ENCODE measurements at regions not wholly inside any gene's neighbourhood (a gene's known extent, or its start where the extent isn't known, plus 50 kb on each side); places are given as distances from the start of the nearest gene placed in this dataset.
"Not testable (repeated sequence)": the region's sequence is repeated elsewhere in the genome, so short reads cannot be mapped to it uniquely, and the experiment has no call there.

DNA sequence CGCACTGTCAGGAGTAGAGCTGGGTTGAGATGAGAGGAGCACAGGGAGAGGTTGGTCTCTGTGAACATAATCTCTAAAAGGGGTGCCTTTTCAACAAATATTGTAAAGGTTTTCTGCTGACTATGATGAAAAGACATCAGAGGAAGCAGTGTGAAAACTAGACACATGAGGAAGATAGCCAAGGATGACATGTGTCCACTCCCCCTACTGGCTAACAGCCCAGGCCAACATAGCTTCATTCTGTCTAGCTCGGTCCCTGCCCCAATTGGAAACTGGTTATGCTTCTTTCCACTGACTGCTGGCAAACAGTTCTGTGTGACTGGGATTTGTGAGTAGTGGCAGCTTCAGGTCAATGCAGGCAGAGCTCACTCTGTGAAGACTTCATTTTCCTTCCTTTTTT lies 115.4 kb upstream of the ESX1 start:
- TF ChIP-seq, protein P1, sequence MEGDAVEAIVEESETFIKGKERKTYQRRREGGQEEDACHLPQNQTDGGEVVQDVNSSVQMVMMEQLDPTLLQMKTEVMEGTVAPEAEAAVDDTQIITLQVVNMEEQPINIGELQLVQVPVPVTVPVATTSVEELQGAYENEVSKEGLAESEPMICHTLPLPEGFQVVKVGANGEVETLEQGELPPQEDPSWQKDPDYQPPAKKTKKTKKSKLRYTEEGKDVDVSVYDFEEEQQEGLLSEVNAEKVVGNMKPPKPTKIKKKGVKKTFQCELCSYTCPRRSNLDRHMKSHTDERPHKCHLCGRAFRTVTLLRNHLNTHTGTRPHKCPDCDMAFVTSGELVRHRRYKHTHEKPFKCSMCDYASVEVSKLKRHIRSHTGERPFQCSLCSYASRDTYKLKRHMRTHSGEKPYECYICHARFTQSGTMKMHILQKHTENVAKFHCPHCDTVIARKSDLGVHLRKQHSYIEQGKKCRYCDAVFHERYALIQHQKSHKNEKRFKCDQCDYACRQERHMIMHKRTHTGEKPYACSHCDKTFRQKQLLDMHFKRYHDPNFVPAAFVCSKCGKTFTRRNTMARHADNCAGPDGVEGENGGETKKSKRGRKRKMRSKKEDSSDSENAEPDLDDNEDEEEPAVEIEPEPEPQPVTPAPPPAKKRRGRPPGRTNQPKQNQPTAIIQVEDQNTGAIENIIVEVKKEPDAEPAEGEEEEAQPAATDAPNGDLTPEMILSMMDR (IDR thresholded peaks at IDR 0.05; ENCODE audit: low read depth, low read length, missing control alignments): peak; percentile 3
- no peak for DNase-seq (ENCODE audit: low read depth)
- in situ Hi-C loops (cut with HindIII; ENCODE audit: low sequenced_read_pairs): no loop called here
- no peak overlapping the region for H3K4me3 ChIP-seq (ENCODE audit: low read depth, low read length)

- in situ Hi-C loops (cut with HindIII; ENCODE audit: low sequenced_read_pairs); H3K4me3 ChIP-seq (ENCODE audit: low read depth, low read length); DNase-seq (ENCODE audit: low read depth): not testable (repeated sequence)
These were observed 106.0 kb upstream of the ESX1 start for GRCh38 chrX:104360774-104361173.

GRCh38 chrX:104359124-104359523 lies 104.4 kb upstream of the ESX1 start:
- in situ Hi-C loops (cut with HindIII; ENCODE audit: low sequenced_read_pairs): no loop called here
- TF ChIP-seq, protein P1 (IDR thresholded peaks at IDR 0.05; ENCODE audit: low read depth, low read length, missing control alignments): no peak

DNA sequence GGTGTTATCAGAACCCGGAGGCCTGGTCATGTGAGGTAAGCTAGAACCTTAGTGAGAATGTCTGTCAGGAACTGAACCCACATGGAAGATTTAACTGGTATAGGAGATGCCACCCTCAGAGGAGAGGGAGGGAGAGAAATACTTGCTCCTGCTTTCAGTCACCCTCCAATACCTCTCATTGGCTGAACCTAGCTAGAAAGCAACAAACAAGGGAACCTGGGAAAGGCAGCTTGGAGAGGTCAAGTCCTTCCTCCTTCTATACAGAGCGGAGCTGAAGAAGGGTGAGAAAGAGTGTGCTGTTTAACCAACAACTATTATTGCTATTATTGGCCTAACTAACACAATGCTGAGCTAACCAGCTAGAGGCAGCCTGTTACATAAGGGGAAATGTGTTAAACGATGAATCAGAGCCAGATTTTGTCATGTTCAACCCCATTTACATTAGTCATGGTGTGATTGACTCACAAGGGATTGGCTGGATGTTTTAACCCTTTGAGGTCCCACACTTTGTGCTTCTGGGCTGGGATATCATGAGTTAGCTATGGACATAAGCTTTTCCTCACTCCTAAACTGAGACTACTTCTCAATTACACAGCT lies 96.5 kb upstream of the ESX1 start:
- in situ Hi-C loops (cut with HindIII; ENCODE audit: low sequenced_read_pairs): no loop called here
- peak; percentile 35 for DNase-seq (ENCODE audit: low read depth)
- TF ChIP-seq, protein P1 (IDR thresholded peaks at IDR 0.05; ENCODE audit: low read depth, low read length, missing control alignments): no peak
- no peak overlapping the region for H3K4me3 ChIP-seq (ENCODE audit: low read depth, low read length)

More at GRCh38 chrX:104359124-104359523, 104.4 kb upstream of the ESX1 start:
- H3K4me3 ChIP-seq (ENCODE audit: low read depth, low read length): no peak overlapping the region
- DNase-seq (ENCODE audit: low read depth): no peak

GRCh38 chrX:104347860-104348259 lies 93.1 kb upstream of the ESX1 start:
- no peak for DNase-seq (ENCODE audit: low read depth)
- TF ChIP-seq, protein P1 (IDR thresholded peaks at IDR 0.05; ENCODE audit: low read depth, low read length, missing control alignments): no peak
- in situ Hi-C loops (cut with HindIII; ENCODE audit: low sequenced_read_pairs): no loop called here
- H3K4me3 ChIP-seq (ENCODE audit: low read depth, low read length): no peak overlapping the region

DNA sequence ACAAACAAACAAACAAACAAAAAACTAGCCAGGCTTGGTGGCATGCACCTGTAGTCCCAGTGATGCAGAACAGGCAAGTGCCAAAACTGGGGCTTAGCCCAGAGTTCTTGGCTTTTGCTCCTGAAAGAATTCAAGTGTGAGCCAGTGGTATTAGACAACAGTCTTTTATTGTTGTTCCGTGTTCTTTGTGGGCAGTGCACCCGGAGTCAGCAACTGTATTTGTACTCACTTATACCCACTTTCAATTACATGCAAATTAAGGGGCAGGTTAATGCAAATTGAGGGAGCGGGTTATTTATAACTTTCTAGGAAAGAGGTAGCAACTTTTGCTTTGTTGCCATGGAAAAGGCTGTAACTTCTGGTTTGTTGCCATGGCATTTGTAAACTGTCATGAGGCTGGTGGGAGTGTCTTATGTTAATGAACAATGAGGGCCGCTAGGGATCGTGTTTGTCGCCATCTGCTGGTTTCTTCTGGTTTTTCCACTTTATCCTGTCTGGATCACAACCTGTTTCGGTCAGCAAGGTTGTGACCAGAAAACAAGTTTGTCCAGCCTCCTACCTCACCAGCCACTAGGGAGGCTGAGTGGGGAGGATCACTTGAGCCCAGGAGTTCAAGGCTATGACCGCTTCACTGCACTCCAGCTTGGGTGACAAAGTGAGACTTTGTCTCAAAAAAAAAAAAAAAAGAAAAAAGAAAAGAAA lies 88.8 kb upstream of the ESX1 start:
- TF ChIP-seq, protein P1 (IDR thresholded peaks at IDR 0.05; ENCODE audit: low read depth, low read length, missing control alignments): peak; percentile 61
- H3K4me3 ChIP-seq (ENCODE audit: low read depth, low read length): no peak overlapping the region
- in situ Hi-C loops (cut with HindIII; ENCODE audit: low sequenced_read_pairs): no loop called here
- peak; percentile 72 for DNase-seq (ENCODE audit: low read depth)

- no peak overlapping the region for H3K4me3 ChIP-seq (ENCODE audit: low read depth, low read length)
- DNase-seq (ENCODE audit: low read depth): no peak
- in situ Hi-C loops (cut with HindIII; ENCODE audit: low sequenced_read_pairs): no loop called here
- TF ChIP-seq, protein P1 (IDR thresholded peaks at IDR 0.05; ENCODE audit: low read depth, low read length, missing control alignments): no peak
These were observed 87.3 kb upstream of the ESX1 start for GRCh38 chrX:104342065-104342464.
